GM21526 (cell line): ENCODE measurements at regions not wholly inside any gene's neighbourhood (a gene's known extent, or its start where the extent isn't known, plus 50 kb on each side); places are given as distances from the start of the nearest gene placed in this dataset.

Experiments
- ATAC-seq: cut with Tn5 transposase; IDR thresholded peaks from one replicate; pipeline ENCODE4 v1.9.1; 2021; ENCODE audit warnings: moderate library complexity; ENCODE audit not compliant: unreplicated experiment, low FRiP score

- ATAC-seq, result no peak
These were observed 79.7 kb upstream of the CES5A start for GRCh38 chr16:55954906-55955305.

DNA sequence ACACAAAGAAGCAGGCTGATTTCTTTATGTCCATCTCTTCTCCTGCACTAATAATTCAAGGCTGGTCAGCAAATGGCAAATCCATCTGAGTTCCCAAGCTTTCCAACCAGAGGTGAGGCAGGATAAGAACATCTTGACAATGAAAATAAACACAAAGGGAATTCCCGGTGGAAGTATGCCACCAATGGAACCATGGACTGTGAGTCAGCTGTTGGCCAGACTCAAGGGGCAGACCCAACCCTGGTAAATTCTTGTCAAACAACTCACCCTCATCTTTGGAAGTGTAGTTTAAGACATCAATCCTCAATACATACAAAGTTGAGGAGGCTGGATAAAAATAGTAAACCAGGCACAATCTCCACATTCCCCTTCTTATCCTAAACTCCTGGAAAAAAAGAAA lies 74.3 kb upstream of the CES5A start:
- ATAC-seq, result no peak

- ATAC-seq, result no peak
These were observed 73.1 kb upstream of the CES5A start for GRCh38 chr16:55948230-55948629.

DNA sequence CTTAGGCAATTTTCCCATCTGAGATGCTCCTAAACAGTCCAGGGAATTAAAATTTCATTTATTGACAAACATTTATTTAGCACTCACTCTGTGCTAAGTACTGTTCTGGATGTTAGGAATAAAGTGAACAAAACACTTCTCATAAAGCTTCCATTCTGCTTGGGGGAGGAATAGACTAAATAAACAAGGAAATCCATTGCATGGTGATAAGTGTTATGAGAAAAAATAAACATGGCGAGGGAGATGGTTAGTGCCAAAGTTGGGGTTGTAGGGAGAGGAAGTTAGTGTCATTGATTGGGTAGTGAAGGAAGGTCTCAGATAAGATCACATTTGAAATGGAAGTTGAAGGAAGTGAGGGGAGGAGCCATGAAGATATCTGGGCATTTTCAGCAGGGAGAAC lies 72.2 kb upstream of the CES5A start:
- ATAC-seq, result no peak

- no peak for ATAC-seq
These were observed 69.2 kb upstream of the CES5A start for GRCh38 chr16:55944377-55944802.

- ATAC-seq, result no peak
These were observed 68.1 kb upstream of the CES5A start for GRCh38 chr16:55943267-55943666.

GRCh38 chr16:55942821-55943220 lies 67.6 kb upstream of the CES5A start:
- no peak for ATAC-seq

GRCh38 chr16:55941552-55941951 lies 66.4 kb upstream of the CES5A start:
- ATAC-seq, result no peak

DNA sequence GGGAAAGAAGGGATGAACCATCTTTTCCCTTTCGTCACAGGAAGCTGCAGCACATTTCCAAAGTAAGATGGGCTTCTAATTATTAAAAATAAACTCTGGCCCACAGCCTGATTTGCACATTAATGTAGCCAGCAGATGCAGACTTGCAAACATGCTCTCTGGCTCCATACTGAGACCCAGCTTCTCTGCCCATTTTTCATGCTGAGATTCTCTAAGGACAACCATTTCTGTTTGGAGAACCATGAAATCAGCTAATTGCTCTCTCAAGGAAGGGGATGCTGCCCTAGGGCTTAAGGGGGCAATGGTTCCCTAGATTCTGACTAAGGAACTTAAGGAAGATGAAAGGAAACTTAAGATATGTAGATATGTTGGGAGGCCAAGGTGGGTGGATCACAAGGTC lies 63.0 kb upstream of the CES5A start:
- ATAC-seq, result no peak

DNA sequence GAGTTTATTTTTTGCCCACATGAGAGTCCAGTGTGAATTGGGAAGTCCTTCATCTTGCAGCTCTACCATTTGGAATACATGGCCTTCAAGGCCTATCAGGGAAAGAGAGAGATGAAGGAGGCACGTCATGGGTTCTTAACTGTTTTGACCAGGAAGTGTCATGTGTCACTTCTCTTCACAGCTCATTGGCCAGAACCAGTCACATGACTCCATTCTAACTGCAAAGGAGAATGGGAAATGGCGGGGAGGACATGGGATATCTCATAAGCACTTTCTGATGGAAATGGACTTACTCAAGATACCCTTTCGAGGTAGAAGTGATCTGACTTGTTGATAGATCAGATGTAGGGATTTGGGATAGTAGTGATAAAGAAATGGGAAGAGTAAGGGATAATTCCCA lies 57.9 kb upstream of the CES5A start:
- ATAC-seq, result no peak

DNA sequence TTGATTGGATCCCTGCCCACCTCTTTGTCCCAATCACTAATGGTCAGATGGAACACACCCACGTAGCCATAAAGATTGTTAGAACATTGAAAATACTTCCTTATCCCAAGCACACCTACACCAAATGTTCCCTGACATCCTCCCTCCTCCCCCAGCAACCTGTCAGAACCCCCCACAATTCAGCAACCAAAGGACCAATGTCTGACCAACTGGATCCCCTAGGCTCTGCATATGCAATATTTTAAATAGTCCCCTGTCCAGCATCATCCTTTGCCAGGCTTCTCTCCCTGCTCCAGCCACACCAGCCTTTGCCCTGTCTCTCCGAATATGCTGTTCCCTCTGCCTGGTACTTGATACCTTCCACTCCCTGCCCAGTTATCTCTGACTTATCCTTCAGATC lies 54.9 kb upstream of the CES5A start:
- no peak for ATAC-seq

DNA sequence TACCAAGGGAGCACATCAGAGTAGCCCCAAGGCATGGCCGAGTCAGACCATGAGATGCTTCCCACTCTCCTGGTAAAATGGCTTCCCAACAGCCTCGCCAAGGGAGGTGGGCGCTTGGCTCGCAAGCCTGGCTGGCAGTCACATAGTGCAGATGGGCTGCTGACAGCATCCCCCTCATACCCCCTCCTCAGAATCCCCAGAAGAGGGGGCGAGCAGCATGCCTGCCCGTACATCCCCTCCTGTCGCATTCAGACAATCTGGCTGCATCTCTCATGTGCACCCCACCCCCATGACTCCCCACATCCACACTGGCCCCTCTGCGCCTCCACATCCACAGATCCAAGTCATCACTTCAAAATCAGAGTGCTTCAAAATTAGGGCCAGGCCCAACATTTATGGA lies 54.0 kb upstream of the CES5A start:
- ATAC-seq, result no peak

- ATAC-seq, result no peak
These were observed 50.1 kb upstream of the CES5A start for GRCh38 chr16:55925242-55925641.
